Stimulated activated CD4-positive, alpha-beta T cell treated with anti-CD3 and anti-CD28 coated beads, Interleukin-15, amount 100 ng/mL, for 24 hours (primary cell): ENCODE measurements at regions not wholly inside any gene's neighbourhood (a gene's known extent, or its start where the extent isn't known, plus 50 kb on each side); places are given as distances from the start of the nearest gene placed in this dataset.

ENCODE experiments used
- DNase-seq: peaks from one replicate; pipeline ENCODE4 v3.0.0-alpha.2; 2020

- DNase-seq, result no peak
These were observed 56.7 kb upstream of the NTPCR start for GRCh38 chr1:232893481-232894313.

- no peak for DNase-seq
These were observed 56.0 kb upstream of the NTPCR start for GRCh38 chr1:232894436-232894835.

GRCh38 chr1:232897949-232898465 lies 52.4 kb upstream of the NTPCR start:
- DNase-seq, result no peak

GRCh38 chr1:232899268-232899667 lies 51.1 kb upstream of the NTPCR start:
- DNase-seq, result no peak

- no peak for DNase-seq
These were observed 50.6 kb upstream of the NTPCR start for GRCh38 chr1:232899839-232900238.
